Ascending aorta (tissue), 2 donors: ENCODE measurements at regions not wholly inside any gene's neighbourhood (a gene's known extent, or its start where the extent isn't known, plus 50 kb on each side); places are given as distances from the start of the nearest gene placed in this dataset.

ENCODE experiments used
- DNase-seq, 2 donors: peaks; one replicate each; pipeline ENCODE4 v3.0.0-alpha.2; 2019; ENCODE audit warnings: low spot score in 2 of 2
- H3K27ac ChIP-seq, 2 donors: fragments of 200-600 bp; sonication (generic); one replicate each; pipeline ENCODE4 v1.5.1; 2016 to 2017; ENCODE audit warnings: mild to moderate bottlenecking in 1 of 2
- H3K27me3 ChIP-seq: fragments of 200-600 bp; sonication (generic); one replicate; pipeline ENCODE4 v1.5.1; 2017
- H3K36me3 ChIP-seq, 2 donors: fragments of 200-600 bp; sonication (generic); one replicate each; pipeline ENCODE4 v1.5.1; 2016
- H3K4me1 ChIP-seq, 2 donors: fragments of 200-600 bp; sonication (generic); one replicate each; pipeline ENCODE4 v1.5.1; 2016 to 2017; ENCODE audit warnings: mild to moderate bottlenecking in 1 of 2
- H3K4me3 ChIP-seq, 2 donors: fragments of 200-600 bp; sonication (generic); one replicate each; pipeline ENCODE4 v1.5.1; 2016 to 2017; ENCODE audit warnings: mild to moderate bottlenecking in 1 of 2
- H3K9me3 ChIP-seq, 2 donors: fragments of 200-600 bp; sonication (generic); one replicate each; pipeline ENCODE4 v1.5.1; 2016
- CTCF ChIP-seq, 3 experiments: fragments of 200-600 bp in 2 of 3; fragments of 450-650 bp in 1 of 3; sonication (generic) in 2 of 3; IDR thresholded peaks; one replicate each; pipeline ENCODE4 v1.5.1; 2016 to 2019; ENCODE audit warnings: antibody characterized with exemption in 3 of 3, mild to moderate bottlenecking in 1 of 3, moderate library complexity in 1 of 3
- intact Hi-C: fragments of 100-400 bp; cut with DNase I; formaldehyde crosslinking; loops from one replicate; pipeline ENCODE4 v1.15.1; 2023

GRCh38 chr4:104188301-104188700 lies 306.4 kb downstream of the CXXC4 start:
- no peak for DNase-seq
- Histone ChIP-seq H3K27me3 (no peaks in the 10 kb centered on the region), H3K36me3 (no peaks in the 10 kb centered on the region), H3K9me3 (no peaks in the 10 kb centered on the region), H3K4me3 (no peak overlapping the region), H3K27ac (no peak overlapping the region), H3K4me1 (no peaks in the 10 kb centered on the region)
- no peak for TF ChIP-seq CTCF (IDR thresholded peaks at IDR 0.05)
- intact Hi-C loops = no loop called here

GRCh38 chr4:104169437-104169836 lies 325.3 kb downstream of the CXXC4 start:
- no peak for TF ChIP-seq CTCF (IDR thresholded peaks at IDR 0.05)
- Histone ChIP-seq H3K9me3 (no peaks in the 10 kb centered on the region), H3K27ac (no peak overlapping the region), H3K27me3 (no peaks in the 10 kb centered on the region), H3K36me3 (no peaks in the 10 kb centered on the region), H3K4me3 (no peak overlapping the region), H3K4me1 (no peaks in the 10 kb centered on the region)
- no peak for DNase-seq
- intact Hi-C loops = no loop called here

GRCh38 chr4:104166749-104167148 lies 327.9 kb downstream of the CXXC4 start:
- no peak overlapping the region for H3K4me3 ChIP-seq
- no peak for TF ChIP-seq CTCF (IDR thresholded peaks at IDR 0.05)
- intact Hi-C loops = no loop called here
- H3K27ac ChIP-seq = no peak overlapping the region
- H3K9me3 ChIP-seq = no peaks in the 10 kb centered on the region
- no peaks in the 10 kb centered on the region for H3K27me3 ChIP-seq
- H3K4me1 ChIP-seq = no peaks in the 10 kb centered on the region
- H3K36me3 ChIP-seq = no peaks in the 10 kb centered on the region
- DNase-seq = no peak

GRCh38 chr4:104163820-104164219 lies 330.9 kb downstream of the CXXC4 start:
- no peak overlapping the region for H3K4me3 ChIP-seq
- intact Hi-C loops = no loop called here
- no peak for DNase-seq
- no peak for TF ChIP-seq CTCF (IDR thresholded peaks at IDR 0.05)
- no peaks in the 10 kb centered on the region for H3K36me3 ChIP-seq
- no peaks in the 10 kb centered on the region for H3K9me3 ChIP-seq
- H3K4me1 ChIP-seq = no peaks in the 10 kb centered on the region
- no peak overlapping the region for H3K27ac ChIP-seq
- no peaks in the 10 kb centered on the region for H3K27me3 ChIP-seq

- Histone ChIP-seq H3K4me3 (no peak overlapping the region), H3K27me3 (no peaks in the 10 kb centered on the region), H3K4me1 (no peaks in the 10 kb centered on the region), H3K9me3 (no peaks in the 10 kb centered on the region), H3K36me3 (no peaks in the 10 kb centered on the region), H3K27ac (no peak overlapping the region)
- intact Hi-C loops = no loop called here
- no peak for DNase-seq
- no peak for TF ChIP-seq CTCF (IDR thresholded peaks at IDR 0.05)
These were observed 348.6 kb downstream of the CXXC4 start for GRCh38 chr4:104146048-104146447.

GRCh38 chr4:104138116-104138515 lies 356.6 kb downstream of the CXXC4 start:
- H3K27me3 ChIP-seq = no peaks in the 10 kb centered on the region
- DNase-seq = no peak
- H3K4me1 ChIP-seq = no peaks in the 10 kb centered on the region
- no peaks in the 10 kb centered on the region for H3K36me3 ChIP-seq
- intact Hi-C loops = no loop called here
- no peak overlapping the region for H3K4me3 ChIP-seq
- no peaks in the 10 kb centered on the region for H3K9me3 ChIP-seq
- TF ChIP-seq CTCF (IDR thresholded peaks at IDR 0.05) = no peak
- no peak overlapping the region for H3K27ac ChIP-seq
